Islet of Langerhans (tissue), 1 donor: ENCODE measurements at regions not wholly inside any gene's neighbourhood (a gene's known extent, or its start where the extent isn't known, plus 50 kb on each side); places are given as distances from the start of the nearest gene placed in this dataset.

Source experiments
- FAIRE-seq: peaks from one replicate; lab custom pipeline; 2011; peaks lifted over from hg19 to GRCh38; lab: Jason Lieb, UNC

- no peak for FAIRE-seq
Measured at GRCh38 chr18:27461957-27462356, 276.8 kb upstream of the CHST9 start.

DNA sequence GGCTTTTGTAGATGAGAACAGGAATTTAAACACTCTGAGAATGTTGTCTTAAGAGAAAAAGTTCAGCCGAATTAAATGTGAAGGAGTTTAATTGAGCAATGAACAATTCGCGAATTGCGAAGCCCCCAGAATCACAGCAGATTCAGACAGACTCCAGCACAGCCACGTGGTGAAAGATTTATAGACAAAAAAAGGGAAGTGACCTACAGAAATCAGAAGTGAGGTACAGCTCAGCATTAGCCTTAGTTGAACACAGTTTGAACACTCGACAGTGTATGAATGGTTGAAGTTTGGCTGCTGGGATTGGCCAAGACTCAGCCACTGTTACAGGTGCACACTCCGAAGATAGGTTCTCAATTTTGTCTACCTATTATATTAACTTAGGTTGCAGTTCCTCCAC lies 264.0 kb upstream of the CHST9 start:
- no peak for FAIRE-seq

GRCh38 chr18:27447930-27448329 lies 262.8 kb upstream of the CHST9 start:
- FAIRE-seq: no peak

- no peak for FAIRE-seq
Measured at GRCh38 chr18:27447451-27447881, 262.4 kb upstream of the CHST9 start.

DNA sequence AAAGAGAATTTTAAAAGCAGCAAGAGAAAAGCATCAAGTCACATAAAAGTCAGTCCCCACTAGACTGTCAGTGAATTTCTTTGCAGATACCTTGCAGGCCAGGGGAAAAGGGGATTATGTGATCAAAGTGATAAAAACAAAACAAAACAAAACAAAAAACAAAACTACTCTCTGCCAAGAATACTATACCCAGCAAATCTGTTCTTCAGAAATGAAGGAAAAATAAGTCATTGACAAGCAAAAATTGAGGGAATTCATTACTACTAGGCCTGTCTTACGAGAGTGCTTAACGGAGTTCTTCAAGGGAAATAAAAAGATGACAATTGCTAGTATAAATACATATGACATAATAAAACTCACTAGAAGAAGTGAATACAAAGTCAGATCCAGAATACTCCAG lies 245.5 kb upstream of the CHST9 start:
- FAIRE-seq: no peak

DNA sequence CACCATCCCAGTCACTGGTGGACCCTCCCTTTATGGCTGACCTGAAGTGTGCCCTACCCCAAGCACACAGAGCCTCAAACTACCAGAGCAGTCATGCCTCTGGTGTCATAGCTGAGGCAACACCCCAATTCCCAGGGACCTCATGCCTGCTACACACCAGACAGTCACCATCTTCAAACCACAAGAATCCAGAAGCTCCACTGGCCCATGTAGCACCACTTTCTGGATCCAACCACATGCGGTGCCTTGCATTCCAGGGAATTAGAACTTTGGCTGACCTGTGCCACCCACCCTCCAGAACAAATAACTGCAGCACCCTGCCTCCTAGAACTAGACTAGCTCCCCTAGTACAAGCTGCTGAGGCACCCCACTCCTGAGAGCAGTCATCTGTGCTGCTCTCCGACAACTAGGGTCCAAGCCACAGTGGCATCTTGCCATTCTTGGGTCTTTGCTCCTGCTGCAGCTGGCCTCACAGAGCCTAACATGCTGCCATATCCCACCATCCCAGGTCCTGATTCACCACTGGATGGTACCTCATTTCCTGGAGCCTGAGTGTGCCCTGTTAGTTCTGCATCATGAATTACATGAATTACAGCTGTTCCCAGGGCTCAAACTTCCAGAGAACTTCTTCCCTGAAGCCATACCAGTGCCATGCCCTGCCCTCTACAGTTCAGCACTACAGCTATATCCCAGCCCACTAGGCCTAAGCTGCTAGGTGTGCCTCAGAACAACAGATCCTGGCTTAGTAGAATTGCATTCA lies 243.8 kb upstream of the CHST9 start:
- no peak for FAIRE-seq

GRCh38 chr18:27428120-27428519 lies 243.0 kb upstream of the CHST9 start:
- no peak for FAIRE-seq

GRCh38 chr18:27423581-27423980 lies 238.5 kb upstream of the CHST9 start:
- FAIRE-seq: no peak

DNA sequence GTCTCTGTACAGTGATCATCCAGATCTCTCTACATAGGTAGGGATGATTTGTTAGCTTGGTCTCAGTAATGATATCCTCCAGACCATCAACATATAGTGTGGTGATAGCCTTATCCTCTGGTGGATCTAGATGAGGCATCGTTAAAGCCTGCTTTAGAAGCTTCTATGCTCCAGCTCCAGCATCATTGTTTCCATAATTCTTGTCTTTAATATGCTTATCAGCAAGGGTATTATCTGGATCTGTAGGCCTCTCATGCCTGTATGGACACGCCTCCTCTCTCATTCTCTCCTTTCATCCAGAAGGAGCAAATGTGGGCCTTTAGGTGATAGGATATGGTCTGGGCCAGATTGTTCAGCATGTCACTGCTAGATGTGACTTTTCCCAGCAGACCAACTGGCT lies 234.5 kb upstream of the CHST9 start:
- FAIRE-seq: no peak

DNA sequence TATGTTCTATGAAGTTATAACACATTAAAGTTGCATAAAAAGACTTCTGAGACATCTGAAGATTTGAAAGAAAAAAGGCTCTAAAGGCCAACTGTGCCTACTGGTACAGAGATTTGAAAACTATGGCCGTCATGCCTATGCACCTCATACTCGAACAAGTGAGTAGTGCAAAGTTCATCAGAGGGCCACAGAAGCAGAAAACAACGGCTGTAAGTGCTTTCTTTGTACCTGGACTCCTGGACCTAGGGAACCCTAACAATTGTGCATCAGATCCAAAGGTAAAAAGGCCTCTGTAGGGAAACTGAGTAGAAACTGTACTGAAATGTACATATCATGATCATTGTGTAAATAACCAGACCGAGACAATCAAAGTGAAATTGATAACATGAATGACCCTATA lies 230.4 kb upstream of the CHST9 start:
- FAIRE-seq: no peak

GRCh38 chr18:27414682-27415081 lies 229.6 kb upstream of the CHST9 start:
- no peak for FAIRE-seq

DNA sequence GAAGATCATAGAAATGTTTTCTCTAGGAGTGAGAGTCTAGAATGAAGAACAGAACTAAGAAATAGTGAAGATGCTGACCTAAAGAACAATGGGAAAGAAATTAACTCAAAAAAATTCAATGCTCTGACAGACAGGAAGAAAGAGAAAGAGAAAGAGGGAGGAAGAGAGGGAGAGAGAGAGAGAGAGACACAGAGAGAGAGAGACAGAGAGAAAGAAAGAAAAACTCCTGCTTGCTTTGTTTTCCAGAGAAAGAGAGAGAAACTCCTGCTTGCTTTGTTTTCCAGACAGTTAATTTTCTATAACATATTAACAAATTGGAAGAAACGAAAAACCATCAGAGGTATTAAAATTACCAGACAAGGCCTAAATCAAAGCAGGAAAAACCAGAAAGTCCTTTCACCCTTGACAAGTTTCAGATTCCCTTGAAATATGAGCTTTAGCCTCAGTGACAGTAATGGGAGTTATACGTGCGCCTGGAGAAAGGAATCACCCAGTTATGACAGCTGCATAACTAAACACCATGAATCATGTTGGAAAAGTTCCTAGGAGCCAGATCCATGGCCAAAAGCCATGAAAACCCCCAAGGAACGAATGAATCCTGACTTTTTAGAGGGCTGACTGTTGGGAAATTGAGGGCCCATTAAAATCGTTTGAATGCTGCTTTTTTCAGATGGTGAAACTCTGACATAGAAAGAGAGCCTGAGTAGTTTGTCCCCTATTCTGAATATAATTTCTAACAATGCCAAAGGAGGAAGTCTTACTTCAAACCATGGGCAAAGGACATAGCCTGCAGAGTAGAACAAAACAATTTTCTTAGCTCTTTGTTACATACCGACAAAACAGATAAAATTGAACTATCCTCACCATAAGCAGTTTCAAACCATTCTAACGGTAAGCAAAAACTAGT lies 228.6 kb upstream of the CHST9 start:
- no peak for FAIRE-seq

GRCh38 chr18:27412556-27412955 lies 227.4 kb upstream of the CHST9 start:
- no peak for FAIRE-seq

- no peak for FAIRE-seq
Measured at GRCh38 chr18:27411911-27412310, 226.8 kb upstream of the CHST9 start.

GRCh38 chr18:27411013-27411412 lies 225.9 kb upstream of the CHST9 start:
- no peak for FAIRE-seq

GRCh38 chr18:27404855-27405254 lies 219.7 kb upstream of the CHST9 start:
- FAIRE-seq: no peak

DNA sequence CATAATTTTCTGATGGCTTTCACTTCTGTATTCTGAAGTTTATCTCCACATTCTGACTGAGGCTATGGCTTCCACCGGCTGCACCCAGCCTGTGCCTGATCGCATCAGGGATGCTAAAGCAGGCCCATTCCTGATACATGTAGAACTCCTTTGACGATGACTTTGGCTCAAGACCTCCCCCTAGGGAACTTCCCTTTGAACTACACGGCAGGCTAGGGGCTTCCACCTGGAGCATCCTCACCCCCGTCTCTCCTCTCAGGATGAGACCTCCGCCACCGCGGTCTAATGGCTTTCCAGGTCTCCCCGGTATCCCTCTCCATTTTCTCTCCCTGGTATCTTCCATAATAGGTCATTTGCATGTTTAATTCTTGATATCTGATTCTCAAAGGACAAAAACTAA lies 214.9 kb upstream of the CHST9 start:
- FAIRE-seq: no peak

DNA sequence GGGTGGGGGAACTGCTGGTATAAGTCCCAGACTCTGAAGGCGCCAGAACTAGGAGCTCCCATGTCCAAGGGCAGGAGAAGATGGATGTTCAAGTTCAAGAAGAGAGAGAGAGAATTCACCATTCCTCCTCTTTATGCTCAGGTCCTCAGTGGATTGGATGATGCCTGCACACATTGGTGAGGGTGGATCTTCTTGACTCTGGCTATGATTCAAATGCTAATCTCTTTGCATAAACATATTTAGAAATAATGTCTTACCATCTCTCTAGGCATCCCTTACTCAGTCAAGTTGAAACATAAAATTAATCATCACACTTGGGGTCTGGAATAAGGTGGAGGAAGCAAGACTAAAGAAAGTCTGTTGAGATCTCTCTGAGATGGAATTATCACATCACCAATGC lies 210.6 kb upstream of the CHST9 start:
- FAIRE-seq: no peak

DNA sequence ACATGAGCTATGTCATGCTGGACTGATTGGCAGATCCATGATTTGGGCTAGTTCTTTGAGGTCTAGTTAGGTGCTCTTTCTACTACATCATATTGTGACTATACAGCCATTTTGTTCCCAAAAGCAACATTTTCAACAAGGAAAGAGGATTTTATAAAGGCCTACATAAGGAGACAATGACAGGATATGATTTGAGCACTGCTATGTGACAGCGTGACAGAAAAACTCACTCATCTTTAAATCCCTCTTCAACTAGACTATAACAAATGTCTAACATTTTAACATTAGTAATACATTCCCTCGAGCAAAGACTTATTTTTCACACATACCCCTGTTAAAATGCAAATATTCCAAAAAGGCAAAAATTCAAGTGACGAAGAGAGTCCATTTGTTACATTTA lies 209.6 kb upstream of the CHST9 start:
- FAIRE-seq: no peak

- FAIRE-seq: no peak
Measured at GRCh38 chr18:27382567-27383216, 197.6 kb upstream of the CHST9 start.

DNA sequence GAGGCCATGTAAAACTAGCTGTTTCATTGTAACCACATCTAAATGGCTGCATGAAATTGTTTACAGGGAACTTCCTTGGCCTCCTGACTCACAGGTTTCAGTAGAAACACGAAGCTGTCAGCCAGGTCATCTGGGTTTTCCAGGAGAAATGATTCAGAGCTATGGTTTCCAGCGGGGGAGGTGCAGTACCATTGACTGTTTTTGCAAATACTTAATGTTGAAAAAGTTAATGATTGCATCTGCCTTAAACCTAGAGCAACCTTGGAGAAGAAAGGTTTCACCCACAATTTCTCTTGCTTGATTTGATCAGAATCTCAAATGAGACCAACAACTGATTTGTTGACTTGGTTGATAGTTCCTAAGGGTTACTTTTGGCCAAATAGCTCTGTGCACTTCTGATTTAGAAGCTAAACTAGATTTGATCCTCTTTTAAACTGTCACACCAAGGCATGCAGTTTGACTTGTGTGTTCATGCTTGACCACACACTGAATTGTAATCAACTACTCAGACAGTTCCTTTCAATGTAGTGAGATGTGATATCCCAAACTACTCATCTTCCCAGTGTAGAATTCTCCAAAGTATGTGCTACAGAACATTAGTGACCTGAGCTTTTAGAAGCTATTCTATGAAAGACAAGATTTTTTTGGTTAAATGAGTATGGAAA lies 193.5 kb upstream of the CHST9 start:
- FAIRE-seq: no peak

DNA sequence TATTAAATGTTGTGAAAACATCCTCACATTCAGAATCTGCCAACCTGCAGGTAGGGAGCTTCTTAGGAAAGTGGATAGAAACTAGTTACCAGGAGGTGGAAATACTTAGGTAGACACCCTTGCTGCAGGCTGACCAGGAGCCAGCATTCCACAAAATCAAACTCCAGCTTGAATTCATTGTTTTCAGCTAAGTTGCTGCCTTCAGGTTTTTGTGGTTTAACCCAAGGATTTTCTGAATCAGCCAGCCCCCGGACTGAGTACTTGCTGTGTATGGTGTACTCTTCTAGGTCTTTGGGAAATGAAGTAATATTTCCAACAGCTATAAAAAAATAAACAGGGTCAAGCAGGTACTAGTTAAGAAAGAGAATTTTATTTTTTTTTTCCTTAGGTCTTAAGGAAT lies 192.1 kb upstream of the CHST9 start:
- no peak for FAIRE-seq

DNA sequence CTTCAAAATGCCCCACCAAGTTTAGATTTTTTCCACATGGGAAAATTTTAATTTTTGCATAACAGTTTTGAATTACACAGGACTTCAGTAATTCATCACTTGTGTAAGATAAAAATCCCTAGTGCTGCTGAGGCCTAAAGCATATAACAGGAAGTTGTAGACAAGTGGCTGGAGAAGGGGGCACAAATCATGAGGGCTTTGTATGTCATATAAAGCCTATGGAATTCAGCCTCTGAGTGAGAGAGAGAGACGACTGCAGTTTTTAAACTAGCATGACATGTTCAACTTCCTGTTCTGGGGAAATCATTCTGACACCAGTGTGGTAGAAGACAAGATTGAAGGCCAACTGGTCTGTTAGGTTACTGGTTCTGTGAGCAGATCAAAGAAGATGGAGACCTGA lies 187.3 kb upstream of the CHST9 start:
- no peak for FAIRE-seq
